ENCODE measurements at regions not wholly inside any gene's neighbourhood (a gene's known extent, or its start where the extent isn't known, plus 50 kb on each side); places are given as distances from the start of the nearest gene placed in this dataset.
"Not testable (repeated sequence)": the region's sequence is repeated elsewhere in the genome, so short reads cannot be mapped to it uniquely, and the experiment has no call there.

GRCh38 chr10:26621243-26621888, 76.1 kb upstream of the PDSS1 start:
- H3K4me1 Mint-ChIP-seq (ENCODE audit: low read depth) = peaks cover 18% of the 10 kb centered on the region
- no peak for DNase-seq
- H3K27me3 Mint-ChIP-seq (ENCODE audit: low read depth) = peaks cover 8% of the 10 kb centered on the region
- no peak for ATAC-seq (replicated peaks in 1 of 2)
- no peaks in the 10 kb centered on the region for H3K36me3 Mint-ChIP-seq (ENCODE audit: insufficient read depth in 2 of 2)
- no peak overlapping the region for H3K27ac Mint-ChIP-seq
- H3K9me3 Mint-ChIP-seq = no peaks in the 10 kb centered on the region
- peak overlapping the region; percentile 60 to 75 for H3K4me3 Mint-ChIP-seq

- Mint-ChIP-seq H3K36me3 (ENCODE audit: insufficient read depth in 2 of 2) (no peaks in the 10 kb centered on the region), H3K9me3 (no peaks in the 10 kb centered on the region), H3K27me3 (ENCODE audit: low read depth) (peaks cover 10% of the 10 kb centered on the region), H3K4me3 (peak overlapping the region; percentile 60 to 75), H3K27ac (no peak overlapping the region), H3K4me1 (ENCODE audit: low read depth) (peaks cover 18% of the 10 kb centered on the region)
- ATAC-seq (replicated peaks in 1 of 2) (peak; percentile 73 to 79), DNase-seq (peak; percentile 29 to 47)
Measured at GRCh38 chr10:26621889-26622711, 75.4 kb upstream of the PDSS1 start.

DNA sequence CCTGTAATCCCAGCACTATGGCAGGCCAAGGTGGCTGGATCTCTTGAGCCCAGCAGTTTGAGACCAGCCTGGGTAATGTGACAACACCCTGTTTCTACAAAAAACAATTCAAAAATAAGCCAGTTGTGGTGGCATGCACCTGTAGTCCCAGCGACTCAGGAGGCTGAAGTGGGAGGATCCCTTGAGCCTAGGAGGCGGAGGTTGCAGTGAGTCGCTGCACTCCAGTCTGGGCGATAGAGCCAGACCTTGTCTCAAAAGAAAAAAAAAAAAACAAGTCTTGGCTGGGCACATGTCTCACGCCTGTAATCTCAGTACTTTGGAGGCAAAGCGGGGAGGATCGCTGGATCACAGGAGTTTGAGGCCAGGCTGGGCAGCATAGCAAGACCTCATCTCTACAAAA, 74.6 kb upstream of the PDSS1 start:
- peaks cover 10% of the 10 kb centered on the region for H3K27me3 Mint-ChIP-seq (ENCODE audit: low read depth)
- DNase-seq (no peak), ATAC-seq (replicated peaks in 1 of 2) (peak in 1 of 2 donors; percentile 20)
- H3K4me3 Mint-ChIP-seq = peak overlapping the region in 1 of 2 donors; percentile 60
- H3K4me1 Mint-ChIP-seq (ENCODE audit: low read depth) = peaks cover 18% of the 10 kb centered on the region
- no peaks in the 10 kb centered on the region for H3K36me3 Mint-ChIP-seq (ENCODE audit: insufficient read depth in 2 of 2)
- no peak overlapping the region for H3K27ac Mint-ChIP-seq
- no peaks in the 10 kb centered on the region for H3K9me3 Mint-ChIP-seq

GRCh38 chr10:26624006-26624405, 73.5 kb upstream of the PDSS1 start:
- DNase-seq = no peak
- H3K27me3 Mint-ChIP-seq (ENCODE audit: low read depth) = peaks cover 10% of the 10 kb centered on the region

DNA sequence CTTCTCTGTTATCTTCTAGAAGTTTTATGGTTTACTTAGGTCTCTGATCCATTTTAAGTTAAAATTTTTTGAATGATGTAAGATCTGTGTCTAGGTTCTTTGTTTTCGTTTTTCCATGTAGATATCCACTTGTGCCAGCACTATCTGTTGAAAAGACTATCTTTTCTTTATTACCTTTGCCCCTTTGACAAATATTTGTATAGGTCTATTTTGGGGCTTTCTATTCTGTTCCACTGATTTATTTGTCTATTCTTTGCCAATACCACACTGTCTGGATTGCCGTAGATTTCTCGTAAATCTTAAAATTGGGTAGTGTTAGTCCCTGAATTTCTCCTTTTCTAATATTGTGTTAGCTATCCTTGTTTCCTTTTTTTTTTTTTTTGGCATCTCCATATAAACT, 71.4 kb upstream of the PDSS1 start:
- Mint-ChIP-seq H3K4me3 (no peak overlapping the region), H3K9me3 (no peaks in the 10 kb centered on the region), H3K27ac (no peak overlapping the region), H3K4me1 (ENCODE audit: low read depth) (peaks cover 18% of the 10 kb centered on the region), H3K36me3 (ENCODE audit: insufficient read depth in 2 of 2) (no peaks in the 10 kb centered on the region), H3K27me3 (ENCODE audit: low read depth) (peaks cover 10% of the 10 kb centered on the region)
- DNase-seq (no peak), ATAC-seq (replicated peaks in 1 of 2) (no peak)

More at GRCh38 chr10:26624006-26624405, 73.5 kb upstream of the PDSS1 start:
- Mint-ChIP-seq H3K27ac (peak overlapping the region; percentile 9), H3K36me3 (ENCODE audit: insufficient read depth in 2 of 2) (no peaks in the 10 kb centered on the region), H3K9me3 (no peaks in the 10 kb centered on the region), H3K4me1 (ENCODE audit: low read depth) (peaks cover 18% of the 10 kb centered on the region), H3K4me3 (no peak overlapping the region)
- ATAC-seq (replicated peaks in 1 of 2) = no peak

GRCh38 chr10:26627324-26627723, 70.2 kb upstream of the PDSS1 start:
- Mint-ChIP-seq H3K4me1 (ENCODE audit: low read depth) (peaks cover 12% of the 10 kb centered on the region), H3K27me3 (ENCODE audit: low read depth) (peaks cover 10% of the 10 kb centered on the region), H3K4me3 (no peak overlapping the region), H3K36me3 (ENCODE audit: insufficient read depth in 2 of 2) (peaks cover 0 to 2% of the 10 kb centered on the region in 2 donors), H3K27ac (no peak overlapping the region), H3K9me3 (no peaks in the 10 kb centered on the region)
- no peak for DNase-seq
- ATAC-seq (replicated peaks in 1 of 2) = no peak

DNA sequence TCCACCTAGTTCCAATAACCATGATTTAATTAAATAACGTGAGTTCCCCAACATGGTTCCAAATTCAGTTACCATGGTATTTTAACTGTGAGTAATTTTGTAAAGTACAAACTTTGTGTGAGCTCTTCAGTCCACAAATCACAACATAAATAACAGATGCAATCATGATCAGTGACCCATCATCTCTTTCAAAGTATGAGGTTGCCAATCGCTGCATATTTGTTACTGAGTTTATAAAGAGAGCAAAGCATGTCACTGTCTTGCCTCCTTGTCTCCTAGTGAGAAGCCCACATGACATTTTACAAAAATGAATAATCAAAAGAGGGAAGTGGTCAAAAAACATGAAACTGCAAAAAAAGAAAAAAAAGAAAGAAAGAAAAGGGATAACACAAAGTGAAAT, 69.1 kb upstream of the PDSS1 start:
- peaks cover 0 to 2% of the 10 kb centered on the region in 2 donors for H3K36me3 Mint-ChIP-seq (ENCODE audit: insufficient read depth in 2 of 2)
- peaks cover 0 to 3% of the 10 kb centered on the region in 2 donors for H3K9me3 Mint-ChIP-seq
- peaks cover 2% of the 10 kb centered on the region for H3K4me1 Mint-ChIP-seq (ENCODE audit: low read depth)
- peaks cover 10% of the 10 kb centered on the region for H3K27me3 Mint-ChIP-seq (ENCODE audit: low read depth)
- no peak overlapping the region for H3K4me3 Mint-ChIP-seq
- no peak overlapping the region for H3K27ac Mint-ChIP-seq
- ATAC-seq (replicated peaks in 1 of 2) (peak; percentile 15 to 57), DNase-seq (no peak)

DNA sequence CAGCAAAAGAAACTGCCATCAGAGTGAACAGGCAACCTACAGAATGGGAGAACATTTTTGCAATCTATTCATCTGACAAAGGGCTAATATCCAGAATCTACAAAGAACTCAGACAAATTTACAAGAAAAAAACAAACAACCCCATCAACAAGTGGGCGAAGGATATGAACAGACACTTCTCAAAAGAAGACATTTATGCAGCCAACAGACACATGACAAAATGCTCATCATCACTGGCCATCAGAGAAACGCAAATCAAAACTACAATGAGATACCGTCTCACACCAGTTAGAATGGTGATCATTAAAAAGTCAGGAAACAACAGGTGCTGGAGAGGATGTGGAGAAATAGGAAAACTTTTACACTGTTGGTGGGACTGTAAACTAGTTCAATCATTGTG, 65.3 kb upstream of the PDSS1 start:
- H3K9me3 Mint-ChIP-seq; DNase-seq; H3K4me3 Mint-ChIP-seq; ATAC-seq (replicated peaks in 1 of 2); H3K36me3 Mint-ChIP-seq (ENCODE audit: insufficient read depth in 2 of 2); H3K4me1 Mint-ChIP-seq (ENCODE audit: low read depth); H3K27me3 Mint-ChIP-seq (ENCODE audit: low read depth); H3K27ac Mint-ChIP-seq: not testable (repeated sequence)

DNA sequence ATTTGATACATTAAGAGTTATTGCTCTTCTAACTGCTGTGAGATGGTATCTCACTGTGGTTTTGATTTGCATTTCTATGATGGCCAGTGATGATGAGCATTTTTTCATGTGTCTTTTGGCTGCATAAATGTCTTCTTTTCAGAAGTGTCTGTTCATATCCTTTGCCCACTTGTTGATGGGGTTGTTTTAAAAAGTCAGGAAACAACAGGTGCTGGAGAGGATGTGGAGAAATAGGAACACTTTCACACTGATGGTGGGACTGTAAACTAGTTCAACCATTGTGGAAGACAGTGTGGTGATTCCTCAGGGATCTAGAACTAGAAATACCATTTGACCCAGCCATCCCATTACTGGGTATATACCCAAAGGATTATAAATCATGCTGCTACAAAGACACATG, 63.4 kb upstream of the PDSS1 start:
- not testable (repeated sequence) for H3K9me3 Mint-ChIP-seq; ATAC-seq (replicated peaks in 1 of 2); H3K4me1 Mint-ChIP-seq (ENCODE audit: low read depth); H3K27me3 Mint-ChIP-seq (ENCODE audit: low read depth); DNase-seq; H3K4me3 Mint-ChIP-seq; H3K27ac Mint-ChIP-seq; H3K36me3 Mint-ChIP-seq (ENCODE audit: insufficient read depth in 2 of 2)

- Mint-ChIP-seq H3K27me3 (ENCODE audit: low read depth) (no peaks in the 10 kb centered on the region), H3K4me1 (ENCODE audit: low read depth) (peaks cover 5% of the 10 kb centered on the region), H3K36me3 (ENCODE audit: insufficient read depth in 2 of 2) (peaks cover 0 to 1% of the 10 kb centered on the region in 2 donors), H3K27ac (no peak overlapping the region), H3K4me3 (no peak overlapping the region), H3K9me3 (peaks cover 0 to 3% of the 10 kb centered on the region in 2 donors)
- DNase-seq (no peak), ATAC-seq (replicated peaks in 1 of 2) (no peak)
Measured at GRCh38 chr10:26637521-26638275, 59.8 kb upstream of the PDSS1 start.

- Mint-ChIP-seq H3K9me3 (no peaks in the 10 kb centered on the region), H3K4me1 (ENCODE audit: low read depth) (peaks cover 5% of the 10 kb centered on the region), H3K36me3 (ENCODE audit: insufficient read depth in 2 of 2) (peaks cover 0 to 1% of the 10 kb centered on the region in 2 donors), H3K27me3 (ENCODE audit: low read depth) (no peaks in the 10 kb centered on the region), H3K27ac (no peak overlapping the region), H3K4me3 (no peak overlapping the region)
- DNase-seq (no peak), ATAC-seq (replicated peaks in 1 of 2) (no peak)
Measured at GRCh38 chr10:26640391-26640790, 57.1 kb upstream of the PDSS1 start.

GRCh38 chr10:26642896-26643653, 54.4 kb upstream of the PDSS1 start:
- Mint-ChIP-seq H3K36me3 (ENCODE audit: insufficient read depth in 2 of 2) (peaks cover 0 to 1% of the 10 kb centered on the region in 2 donors), H3K27me3 (ENCODE audit: low read depth) (no peaks in the 10 kb centered on the region), H3K4me3 (no peak overlapping the region), H3K27ac (no peak overlapping the region), H3K4me1 (ENCODE audit: low read depth) (peaks cover 5% of the 10 kb centered on the region), H3K9me3 (no peaks in the 10 kb centered on the region)
- no peak for DNase-seq
- ATAC-seq (replicated peaks in 1 of 2) = no peak
